CD4-positive, alpha-beta T cell (primary cell): ENCODE measurements at regions not wholly inside any gene's neighbourhood (a gene's known extent, or its start where the extent isn't known, plus 50 kb on each side); places are given as distances from the start of the nearest gene placed in this dataset.

ENCODE experiments used
- ATAC-seq: fragments of 200-7000 bp; cut with Tn5 transposase; one replicate; pipeline ENCODE4 v1.10.0; 2022; ENCODE audit warnings: mild to moderate bottlenecking; ENCODE audit not compliant: poor library complexity
- CTCF ChIA-PET: fragments of 350-600 bp; sonication (Branson Sonifier 250); formaldehyde crosslinking; loops from one replicate; lab custom pipeline; 2021; ENCODE audit warnings: antibody characterized with exemption, inconsistent platforms; lab: Charles Lee
- POLR2A ChIA-PET: fragments of 350-600 bp; sonication (Branson Sonifier 250); formaldehyde crosslinking; loops from one replicate; lab custom pipeline; 2021; ENCODE audit warnings: antibody characterized with exemption, inconsistent platforms; lab: Charles Lee
- DNase-seq, 14 experiments: peaks; one replicate each; pipeline ENCODE4 v3.0.0-alpha.2; 2013 to 2020; ENCODE audit warnings: mixed read lengths in 2 of 14
- H3K27ac ChIP-seq, 2 donors: one replicate each; pipeline versions ENCODE4 v1.5.1 to v1.7.0; 2013; ENCODE audit warnings: low read length in 2 of 2, low read depth in 1 of 2, mild to moderate bottlenecking in 1 of 2
- H3K27me3 ChIP-seq, 2 experiments: 1 replicate in 1 of 2; 2 replicates in 1 of 2; pipeline versions ENCODE4 v1.6.1 to v1.7.0; 2013; ENCODE audit warnings: low read length in 2 of 2, control low read depth in 1 of 2, mild to moderate bottlenecking in 1 of 2, moderate library complexity in 1 of 2; ENCODE audit not compliant: insufficient read depth in 2 of 2, control insufficient read depth in 1 of 2
- H3K36me3 ChIP-seq: one replicate; pipeline ENCODE4 v1.6.1; 2013; ENCODE audit warnings: low read length, control low read depth; ENCODE audit not compliant: insufficient read depth
- H3K4me1 ChIP-seq: one replicate; pipeline ENCODE4 v1.6.1; 2013; ENCODE audit warnings: low read length, control low read depth; ENCODE audit not compliant: insufficient read depth
- H3K4me3 ChIP-seq: one replicate; pipeline ENCODE4 v1.5.1; 2013; ENCODE audit warnings: mild to moderate bottlenecking, low read length, moderate library complexity
- H3K9me3 ChIP-seq, 2 experiments: 1 replicate in 1 of 2; 2 replicates in 1 of 2; pipeline versions ENCODE4 v1.6.1 to v1.7.0; 2013; ENCODE audit warnings: low read length in 2 of 2, mild to moderate bottlenecking in 2 of 2, control low read depth in 1 of 2, moderate library complexity in 1 of 2; ENCODE audit not compliant: control insufficient read depth in 1 of 2, insufficient read depth in 1 of 2
- H3K27ac Mint-ChIP-seq: one replicate; pipeline ENCODE4 v1.8.0; 2020; ENCODE audit warnings: mixed read lengths
- H3K27me3 Mint-ChIP-seq: one replicate; pipeline ENCODE4 v1.8.0; 2021; ENCODE audit warnings: mixed read lengths
- H3K36me3 Mint-ChIP-seq: one replicate; pipeline ENCODE4 v1.8.0; 2021; ENCODE audit warnings: low read depth, mixed read lengths
- H3K4me1 Mint-ChIP-seq: one replicate; pipeline ENCODE4 v1.8.0; 2021; ENCODE audit warnings: low read depth, mixed read lengths
- H3K4me3 Mint-ChIP-seq: one replicate; pipeline ENCODE4 v1.8.0; 2020; ENCODE audit warnings: mild to moderate bottlenecking, mixed read lengths
- H3K9me3 Mint-ChIP-seq: one replicate; pipeline ENCODE4 v1.8.0; 2020; ENCODE audit warnings: mixed read lengths
- CTCF ChIP-seq: fragments of 200-600 bp; IDR thresholded peaks from one replicate; pipeline ENCODE4 v1.8.0; 2022; ENCODE audit warnings: antibody characterized with exemption, mild to moderate bottlenecking
- intact Hi-C, 2 experiments: fragments of 100-400 bp; cut with DNase I in 1 of 2; cut with micrococcal nuclease in 1 of 2; formaldehyde crosslinking; loops; one replicate each; pipeline versions ENCODE4 v1.15.1 to v1.9.0; 2023 to 2025; cut with DNase I, micrococcal nuclease

- intact Hi-C loops, result loop anchor here in 1 of 2 experiments (2.0 kb wide), 1 partner anchor 1505 kb away; no protein-coding TSS in a partner anchor
- H3K27me3 ChIP-seq, result no peaks in the 10 kb centered on the region
- no peak overlapping the region for H3K4me3 ChIP-seq
- Mint-ChIP-seq H3K9me3 (no peaks in the 10 kb centered on the region), H3K27ac (no peak overlapping the region), H3K36me3 (no peaks in the 10 kb centered on the region), H3K4me3 (no peak overlapping the region), H3K4me1 (peaks cover 7% of the 10 kb centered on the region), H3K27me3 (peaks cover 46% of the 10 kb centered on the region)
- DNase-seq, result peak; percentile 34 to 78 (median 52)
- no peaks in the 10 kb centered on the region for H3K36me3 ChIP-seq
- CTCF ChIA-PET, result no interaction called here
- no peak overlapping the region for H3K27ac ChIP-seq
- H3K9me3 ChIP-seq, result no peaks in the 10 kb centered on the region
- ATAC-seq, result no peak
- TF ChIP-seq CTCF, result peak; percentile 96
- POLR2A ChIA-PET, result no interaction called here
- peaks cover 5% of the 10 kb centered on the region for H3K4me1 ChIP-seq
These were observed 142.4 kb downstream of the PSAT1 start for GRCh38 chr9:78439190-78439865.

DNA sequence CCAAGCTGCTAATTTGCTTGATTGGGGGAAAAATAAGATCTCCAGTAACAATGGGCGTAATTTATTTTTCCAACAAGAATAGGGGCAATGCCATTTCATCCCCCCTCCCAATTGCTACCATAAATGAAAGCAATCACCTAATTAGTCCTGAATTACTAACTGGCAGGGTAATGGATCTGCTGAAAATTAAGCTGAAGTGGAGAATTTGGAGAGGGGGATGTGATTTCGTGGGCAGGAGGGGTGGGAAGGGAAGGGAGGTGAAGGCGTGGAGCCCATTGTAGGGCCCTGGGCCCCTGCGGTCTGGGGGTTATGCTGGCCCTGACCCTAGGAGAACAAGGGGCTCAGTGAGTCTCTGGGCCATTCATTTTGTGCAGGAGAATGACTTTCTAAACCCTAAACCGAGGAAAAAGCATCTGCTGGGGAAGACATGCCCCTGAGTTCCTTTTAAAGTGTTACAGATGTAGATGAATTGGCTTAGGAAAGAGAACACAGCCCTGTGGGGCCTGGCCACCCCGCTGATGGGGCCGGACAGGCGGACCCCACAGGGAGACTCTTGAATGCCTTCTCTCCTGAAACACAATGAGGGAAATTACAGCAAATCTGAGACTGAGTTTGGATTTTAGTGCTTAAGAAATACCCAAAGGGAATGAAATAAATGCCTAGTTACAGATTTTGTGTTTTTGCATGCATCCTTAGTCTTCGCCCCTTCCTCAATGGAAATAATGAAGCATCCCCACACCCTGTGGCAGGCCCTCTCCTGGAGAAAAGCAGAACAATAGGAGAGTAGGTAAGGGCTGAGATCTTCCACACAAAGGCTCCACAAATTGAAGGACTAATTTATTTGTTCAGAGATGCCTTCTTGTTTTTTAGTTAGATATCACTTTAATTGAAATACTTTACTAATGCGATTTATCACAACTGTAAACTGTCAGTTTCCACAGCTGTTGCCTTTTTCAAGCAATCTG lies 143.2 kb downstream of the PSAT1 start:
- no peak overlapping the region for H3K27ac ChIP-seq
- TF ChIP-seq CTCF, result no peak
- H3K4me1 ChIP-seq, result peaks cover 5% of the 10 kb centered on the region
- no peaks in the 10 kb centered on the region for H3K9me3 ChIP-seq
- ChIA-PET CTCF (no interaction called here), POLR2A (no interaction called here)
- H3K4me3 Mint-ChIP-seq, result no peak overlapping the region
- H3K4me1 Mint-ChIP-seq, result peaks cover 7% of the 10 kb centered on the region
- H3K9me3 Mint-ChIP-seq, result no peaks in the 10 kb centered on the region
- H3K36me3 Mint-ChIP-seq, result no peaks in the 10 kb centered on the region
- no peaks in the 10 kb centered on the region for H3K36me3 ChIP-seq
- H3K27me3 ChIP-seq, result no peaks in the 10 kb centered on the region
- intact Hi-C loops, result loop anchor here (2.0 to 5.0 kb wide), 2 partner anchors 1505 to 1507 kb away; no protein-coding TSS in a partner anchor
- H3K4me3 ChIP-seq, result no peak overlapping the region
- ATAC-seq (no peak), DNase-seq (no peak)
- no peak overlapping the region for H3K27ac Mint-ChIP-seq
- peaks cover 37% of the 10 kb centered on the region for H3K27me3 Mint-ChIP-seq

DNA sequence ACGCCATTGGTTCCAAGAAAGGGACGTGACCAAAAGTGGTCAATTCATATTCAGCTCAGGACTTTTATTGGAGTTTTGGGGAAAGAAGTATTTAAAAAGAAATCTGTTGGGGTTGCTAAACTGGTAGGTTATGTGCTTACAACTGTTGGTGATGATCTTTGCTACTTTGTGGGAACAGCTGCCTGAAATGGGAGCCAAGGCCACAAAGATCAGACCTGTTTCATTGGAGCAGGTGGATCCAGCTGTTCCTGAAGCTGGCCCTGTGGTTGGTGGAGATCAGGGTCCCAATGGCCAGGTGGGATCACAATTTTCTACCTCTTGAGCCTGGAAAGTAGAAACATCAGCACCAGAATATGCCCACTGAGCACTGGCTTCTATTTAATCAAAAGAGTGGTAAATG lies 144.5 kb downstream of the PSAT1 start:
- Histone ChIP-seq H3K4me1 (peaks cover 5% of the 10 kb centered on the region), H3K9me3 (no peaks in the 10 kb centered on the region), H3K27me3 (no peaks in the 10 kb centered on the region), H3K4me3 (no peak overlapping the region), H3K36me3 (no peaks in the 10 kb centered on the region), H3K27ac (no peak overlapping the region)
- intact Hi-C loops, result loop anchor here in 1 of 2 experiments (5.0 kb wide), 1 partner anchor 1506 kb away; no protein-coding TSS in a partner anchor
- DNase-seq (no peak), ATAC-seq (no peak)
- ChIA-PET CTCF (no interaction called here), POLR2A (no interaction called here)
- no peak for TF ChIP-seq CTCF
- no peak overlapping the region for H3K27ac Mint-ChIP-seq
- H3K4me1 Mint-ChIP-seq, result peaks cover 7% of the 10 kb centered on the region
- H3K27me3 Mint-ChIP-seq, result peaks cover 33% of the 10 kb centered on the region
- no peaks in the 10 kb centered on the region for H3K36me3 Mint-ChIP-seq
- H3K4me3 Mint-ChIP-seq, result no peak overlapping the region
- no peaks in the 10 kb centered on the region for H3K9me3 Mint-ChIP-seq
